NT2/D1 (cell line): ENCODE measurements at regions not wholly inside any gene's neighbourhood (a gene's known extent, or its start where the extent isn't known, plus 50 kb on each side); places are given as distances from the start of the nearest gene placed in this dataset.

Experiments used
- YY1 ChIP-seq: IDR thresholded peaks from 2 replicates; pipeline ENCODE4 v1.6.1; 2011; ENCODE audit not compliant: insufficient read length, insufficient read depth
- ZNF274 ChIP-seq: IDR thresholded peaks from 2 replicates; pipeline ENCODE4 v1.6.1; 2011; ENCODE audit warnings: mild to moderate bottlenecking, low read depth, low read length

- TF ChIP-seq YY1 (no peak), ZNF274 (no peak)
Observed at GRCh38 chr10:62560201-62560819, 186.1 kb downstream of the ZNF365 start.
